GM10266 (cell line): ENCODE measurements at regions not wholly inside any gene's neighbourhood (a gene's known extent, or its start where the extent isn't known, plus 50 kb on each side); places are given as distances from the start of the nearest gene placed in this dataset.

ENCODE experiments used
- DNase-seq: peaks from one replicate; pipeline ENCODE4 v3.0.0; 2012; ENCODE audit errors: extremely low spot score
- CTCF ChIP-seq: IDR thresholded peaks from 2 replicates; pipeline ENCODE4 v1.5.1; 2012; ENCODE audit warnings: mild to moderate bottlenecking, low read depth; ENCODE audit not compliant: control insufficient read depth, insufficient read depth; ENCODE audit errors: missing control alignments

- no peak for TF ChIP-seq CTCF
- no peak for DNase-seq
These were observed 410.9 kb downstream of the INSC start for GRCh38 chr11:15525582-15525981.

- no peak for TF ChIP-seq CTCF
These were observed 411.3 kb downstream of the INSC start for GRCh38 chr11:15526032-15526431.

GRCh38 chr11:15526859-15527450 lies 412.2 kb downstream of the INSC start:
- no peak for DNase-seq
- no peak for TF ChIP-seq CTCF

More at GRCh38 chr11:15526032-15526431, 411.3 kb downstream of the INSC start:
- DNase-seq = no peak

GRCh38 chr11:15532432-15532831 lies 417.7 kb downstream of the INSC start:
- no peak for TF ChIP-seq CTCF
- DNase-seq = no peak

- no peak for DNase-seq
- TF ChIP-seq CTCF = no peak
These were observed 419.5 kb downstream of the INSC start for GRCh38 chr11:15534266-15534665.

- no peak for DNase-seq
- no peak for TF ChIP-seq CTCF
These were observed 420.7 kb downstream of the INSC start for GRCh38 chr11:15535414-15535813.

GRCh38 chr11:15536438-15536837 lies 421.7 kb downstream of the INSC start:
- TF ChIP-seq CTCF = no peak
- no peak for DNase-seq
